Stimulated activated naive CD8-positive, alpha-beta T cell treated with anti-CD3 and anti-CD28 coated beads, Interleukin-15, amount 100 ng/mL, for 72 hours (primary cell): ENCODE measurements at regions not wholly inside any gene's neighbourhood (a gene's known extent, or its start where the extent isn't known, plus 50 kb on each side); places are given as distances from the start of the nearest gene placed in this dataset.

ENCODE experiments used
- ATAC-seq: fragments of 150-1000 bp; cut with Tn5 transposase; 2 replicates; pipeline ENCODE4 v1.10.0; 2021; ENCODE audit warnings: mild to moderate bottlenecking, moderate library complexity
- DNase-seq, 2 donors: peaks; one replicate each; pipeline ENCODE4 v3.0.0; 2021 to 2022
- H3K27ac Mint-ChIP-seq, 2 donors: one replicate each; pipeline ENCODE4 v1.8.0; 2022; ENCODE audit warnings: mild to moderate bottlenecking in 2 of 2, mixed read lengths in 2 of 2, moderate library complexity in 2 of 2
- H3K27me3 Mint-ChIP-seq: one replicate; pipeline ENCODE4 v1.8.0; 2022; ENCODE audit warnings: mixed read lengths
- H3K4me1 Mint-ChIP-seq: one replicate; pipeline ENCODE4 v1.8.0; 2022; ENCODE audit warnings: mild to moderate bottlenecking, mixed read lengths
- H3K4me3 Mint-ChIP-seq, 2 donors: one replicate each; pipeline ENCODE4 v1.8.0; 2022; ENCODE audit warnings: mild to moderate bottlenecking in 2 of 2, mixed read lengths in 2 of 2, moderate library complexity in 1 of 2
- H3K9me3 Mint-ChIP-seq, 2 donors: one replicate each; pipeline ENCODE4 v1.8.0; 2022; ENCODE audit warnings: mixed read lengths in 2 of 2

DNA sequence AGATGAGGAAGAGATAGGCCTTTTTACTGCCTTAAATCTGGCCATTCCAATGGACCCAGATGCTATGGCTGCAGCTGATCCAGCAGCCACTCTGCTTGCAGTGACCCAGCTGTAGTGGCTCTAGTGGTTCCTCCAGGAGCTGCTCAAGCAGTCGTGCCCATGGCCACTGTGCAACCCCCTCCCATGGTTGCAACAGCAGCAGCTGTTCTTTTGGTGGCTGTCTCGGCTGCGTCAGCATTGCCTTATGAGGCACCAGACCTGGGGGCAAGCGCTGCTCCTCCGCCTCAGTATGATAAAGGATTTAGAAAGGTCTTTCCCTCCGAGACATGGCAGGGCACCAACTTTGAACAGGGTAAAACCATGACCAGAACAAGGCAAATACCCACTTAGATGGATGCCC is 384.9 kb upstream of the DCC start:
- no peak for ATAC-seq
- no peaks in the 10 kb centered on the region for H3K27me3 Mint-ChIP-seq
- no peak overlapping the region for H3K4me3 Mint-ChIP-seq
- peaks cover 0 to 20% of the 10 kb centered on the region in 2 donors for H3K9me3 Mint-ChIP-seq
- no peak overlapping the region for H3K27ac Mint-ChIP-seq
- no peak for DNase-seq
- H3K4me1 Mint-ChIP-seq: no peaks in the 10 kb centered on the region

DNA sequence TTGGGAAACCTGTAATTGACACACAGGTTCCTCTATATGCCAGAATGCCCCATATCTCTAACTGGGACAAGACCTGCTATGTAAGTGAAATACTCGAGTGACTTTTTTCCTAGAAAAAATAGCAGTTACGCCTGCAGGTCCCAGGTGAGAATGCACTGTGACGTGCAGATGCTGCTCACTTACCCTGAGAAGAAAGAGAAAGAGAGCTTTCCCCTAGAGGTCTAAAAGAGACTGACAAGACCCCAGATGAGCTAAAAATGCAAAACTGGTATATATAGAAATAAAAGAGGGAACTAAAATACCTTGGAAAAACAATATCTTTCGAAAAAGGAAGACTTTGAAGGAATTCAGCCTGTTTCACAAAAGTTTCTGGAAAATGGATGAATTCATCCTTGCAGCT is 383.0 kb upstream of the DCC start:
- ATAC-seq (no peak), DNase-seq (no peak)
- no peak overlapping the region for H3K27ac Mint-ChIP-seq
- no peak overlapping the region for H3K4me3 Mint-ChIP-seq
- no peaks in the 10 kb centered on the region for H3K27me3 Mint-ChIP-seq
- no peaks in the 10 kb centered on the region for H3K4me1 Mint-ChIP-seq
- peaks cover 0 to 20% of the 10 kb centered on the region in 2 donors for H3K9me3 Mint-ChIP-seq

DNA sequence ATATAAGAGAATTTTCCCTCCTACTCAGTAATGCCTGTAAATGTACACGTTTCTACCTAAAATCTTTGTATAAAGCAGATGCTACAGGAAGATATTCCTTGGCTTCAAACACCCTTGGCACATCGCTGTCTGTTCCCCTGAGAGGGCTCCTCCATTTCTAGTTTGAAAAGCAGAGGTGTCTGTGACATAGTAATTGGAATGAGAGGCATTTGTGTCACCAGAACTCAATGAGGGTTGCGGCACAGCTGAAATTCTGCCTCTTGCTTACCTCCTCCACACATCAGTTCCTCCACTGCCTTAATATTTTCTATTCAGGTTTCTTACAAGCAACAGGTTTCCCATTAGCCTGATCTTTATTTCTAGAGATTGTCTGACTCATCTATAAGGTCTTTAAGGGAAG is 359.9 kb upstream of the DCC start:
- Mint-ChIP-seq H3K4me1 (no peaks in the 10 kb centered on the region), H3K4me3 (no peak overlapping the region)

DNA sequence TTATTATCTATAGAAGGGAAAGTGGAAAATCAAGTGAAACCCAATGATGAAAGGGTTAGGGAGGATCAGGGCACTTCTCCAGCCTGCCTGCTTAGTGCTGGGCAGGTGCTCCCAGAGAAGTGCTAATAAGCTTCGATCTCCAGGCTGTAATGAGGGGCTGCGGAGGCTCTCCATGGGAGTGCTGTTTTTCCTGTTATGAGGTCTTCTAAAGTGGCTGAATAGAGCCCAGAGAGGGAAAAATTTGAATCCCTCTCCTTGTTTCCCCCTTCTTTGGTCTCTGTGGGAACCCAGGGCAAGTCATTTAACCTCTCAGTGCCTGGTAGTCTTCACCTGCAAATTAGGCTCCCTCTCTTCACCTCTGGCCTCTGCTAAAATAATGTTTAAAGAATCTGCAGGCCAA is 351.7 kb upstream of the DCC start:
- DNase-seq (no peak), ATAC-seq (no peak)
- H3K9me3 Mint-ChIP-seq: peaks cover 0 to 9% of the 10 kb centered on the region in 2 donors
- no peak overlapping the region for H3K4me3 Mint-ChIP-seq
- no peaks in the 10 kb centered on the region for H3K4me1 Mint-ChIP-seq
- H3K27ac Mint-ChIP-seq: no peak overlapping the region
- no peaks in the 10 kb centered on the region for H3K27me3 Mint-ChIP-seq

More for the DNA sequence above, 359.9 kb upstream of the DCC start:
- ATAC-seq (no peak), DNase-seq (no peak)
- Mint-ChIP-seq H3K27ac (no peak overlapping the region), H3K9me3 (peaks cover 0 to 9% of the 10 kb centered on the region in 2 donors), H3K27me3 (no peaks in the 10 kb centered on the region)

DNA sequence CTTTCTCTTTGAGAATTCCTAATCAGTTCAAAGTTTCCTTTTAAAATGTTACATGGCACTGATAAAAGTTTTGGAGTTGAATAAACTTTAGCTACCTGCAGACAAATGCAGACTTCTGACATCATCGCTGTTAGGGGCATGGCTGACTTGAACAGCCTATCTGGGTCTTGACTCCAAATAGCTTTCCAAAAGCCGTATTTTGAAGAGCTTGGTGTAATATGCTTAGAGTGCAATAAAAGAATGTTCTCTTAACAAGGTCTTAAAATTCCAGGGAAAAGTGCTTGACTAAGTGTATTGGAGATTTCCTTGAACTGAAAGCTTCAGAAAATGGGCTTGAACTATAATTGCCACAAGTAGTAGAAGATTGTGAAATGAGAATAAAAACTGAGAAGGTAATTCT is 342.9 kb upstream of the DCC start:
- DNase-seq: no peak
- no peak for ATAC-seq
- no peaks in the 10 kb centered on the region for H3K9me3 Mint-ChIP-seq
- H3K27ac Mint-ChIP-seq: no peak overlapping the region
- no peak overlapping the region for H3K4me3 Mint-ChIP-seq
- no peaks in the 10 kb centered on the region for H3K4me1 Mint-ChIP-seq
- no peaks in the 10 kb centered on the region for H3K27me3 Mint-ChIP-seq

DNA sequence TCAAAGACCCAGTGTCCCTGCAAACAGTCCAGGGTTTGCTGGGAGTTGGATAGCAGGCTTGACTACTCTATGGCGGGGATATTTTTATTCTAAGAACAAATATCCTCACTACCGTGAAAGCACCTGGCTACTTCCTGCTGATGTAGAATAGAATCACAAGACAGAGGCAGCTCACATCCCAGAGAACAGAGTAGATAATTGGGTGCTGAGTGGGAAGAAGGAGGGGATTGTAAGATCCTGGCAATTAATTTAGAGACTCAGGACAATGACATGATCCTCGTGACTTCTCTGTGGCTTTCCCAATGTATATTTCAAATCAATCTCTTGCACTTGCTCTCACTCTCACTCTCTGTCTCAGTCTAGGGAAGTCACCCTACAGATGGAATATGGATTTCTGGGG is 341.9 kb upstream of the DCC start:
- Mint-ChIP-seq H3K9me3 (no peaks in the 10 kb centered on the region), H3K27me3 (no peaks in the 10 kb centered on the region), H3K4me1 (no peaks in the 10 kb centered on the region), H3K27ac (no peak overlapping the region), H3K4me3 (no peak overlapping the region)
- no peak for ATAC-seq
- no peak for DNase-seq

DNA sequence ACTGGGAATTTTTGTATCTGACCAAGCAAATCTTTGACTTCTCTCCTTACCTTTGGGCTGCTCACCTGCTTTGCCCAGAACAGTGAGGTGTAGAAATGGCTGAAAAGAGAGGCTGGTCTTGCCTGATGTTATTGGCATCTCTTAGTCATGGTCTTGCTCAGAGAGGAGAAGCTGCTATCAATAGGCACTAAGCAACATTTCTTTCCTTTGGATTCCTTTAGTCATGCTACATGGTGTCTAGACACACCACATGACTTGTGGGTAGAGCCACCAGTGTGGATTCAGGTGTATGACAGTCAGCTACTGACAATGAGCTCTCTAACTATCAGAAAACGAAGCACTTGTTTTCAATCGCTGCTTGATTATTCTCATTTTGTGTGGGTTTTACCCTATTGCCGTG is 341.3 kb upstream of the DCC start:
- no peak overlapping the region for H3K27ac Mint-ChIP-seq
- no peaks in the 10 kb centered on the region for H3K27me3 Mint-ChIP-seq
- H3K9me3 Mint-ChIP-seq: no peaks in the 10 kb centered on the region
- no peak for ATAC-seq
- DNase-seq: no peak
- H3K4me3 Mint-ChIP-seq: no peak overlapping the region
- no peaks in the 10 kb centered on the region for H3K4me1 Mint-ChIP-seq

DNA sequence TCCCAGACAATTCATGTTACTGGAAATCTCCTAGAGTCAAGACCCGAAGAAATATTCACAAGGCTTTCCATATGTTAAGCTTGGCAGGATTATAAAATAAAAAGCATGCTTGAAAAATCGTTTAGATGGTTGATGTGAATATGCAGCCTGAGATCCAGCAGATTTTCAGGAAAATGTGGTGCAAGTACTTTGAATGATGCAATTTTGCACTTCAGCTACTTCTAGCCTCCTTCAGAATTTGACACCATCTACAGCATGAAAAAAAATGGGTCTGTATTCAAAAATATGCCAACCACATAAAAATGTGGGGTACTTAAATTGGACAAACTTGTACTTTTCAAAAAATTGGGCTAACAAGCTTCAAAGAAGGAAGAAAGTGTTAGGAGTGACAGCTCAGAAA is 340.6 kb upstream of the DCC start:
- no peaks in the 10 kb centered on the region for H3K4me1 Mint-ChIP-seq
- ATAC-seq (no peak), DNase-seq (no peak)
- H3K9me3 Mint-ChIP-seq: no peaks in the 10 kb centered on the region
- no peaks in the 10 kb centered on the region for H3K27me3 Mint-ChIP-seq
- H3K4me3 Mint-ChIP-seq: no peak overlapping the region
- H3K27ac Mint-ChIP-seq: no peak overlapping the region

DNA sequence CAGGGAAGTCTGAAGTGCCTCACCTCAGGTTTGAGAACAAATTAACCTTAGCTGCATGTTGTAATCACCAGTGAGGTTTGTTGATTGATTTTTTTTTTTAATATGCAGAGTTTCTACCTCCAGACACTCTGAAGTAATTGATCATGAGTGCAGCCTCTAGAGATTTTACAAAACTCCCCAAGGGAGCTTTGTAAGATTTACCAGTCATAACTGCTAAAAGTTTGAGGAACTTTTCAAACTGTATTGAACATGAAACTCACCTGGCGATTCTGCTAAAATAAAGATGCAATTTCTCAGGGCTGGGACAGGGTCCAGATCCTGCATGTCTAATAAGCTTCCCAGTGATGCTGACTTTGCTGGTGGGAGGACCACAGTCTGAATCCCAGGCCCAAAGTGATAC is 339.6 kb upstream of the DCC start:
- DNase-seq: no peak
- Mint-ChIP-seq H3K27ac (no peak overlapping the region), H3K4me1 (no peaks in the 10 kb centered on the region), H3K9me3 (no peaks in the 10 kb centered on the region), H3K4me3 (no peak overlapping the region), H3K27me3 (no peaks in the 10 kb centered on the region)
- ATAC-seq: no peak

DNA sequence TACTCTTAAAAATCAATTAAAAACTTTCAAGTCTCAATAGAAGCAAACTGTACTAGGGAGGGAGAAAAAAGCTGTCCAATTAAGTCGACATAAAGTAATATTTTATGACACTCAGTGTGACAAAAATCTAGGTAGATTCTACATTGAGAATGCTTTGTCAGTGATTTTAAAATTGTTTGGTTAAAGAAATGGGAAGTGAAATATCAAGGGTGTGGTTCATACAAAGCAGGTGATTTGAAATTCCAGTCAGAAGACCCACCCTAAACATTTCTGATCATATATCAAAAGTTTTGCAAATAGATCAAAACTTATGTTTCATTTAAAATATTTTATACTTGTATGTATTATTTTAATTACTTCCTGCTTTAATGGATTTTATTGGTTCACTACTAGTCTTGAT is 338.9 kb upstream of the DCC start:
- DNase-seq (no peak), ATAC-seq (no peak)
- no peaks in the 10 kb centered on the region for H3K9me3 Mint-ChIP-seq
- no peaks in the 10 kb centered on the region for H3K4me1 Mint-ChIP-seq
- no peaks in the 10 kb centered on the region for H3K27me3 Mint-ChIP-seq
- no peak overlapping the region for H3K27ac Mint-ChIP-seq
- H3K4me3 Mint-ChIP-seq: no peak overlapping the region

DNA sequence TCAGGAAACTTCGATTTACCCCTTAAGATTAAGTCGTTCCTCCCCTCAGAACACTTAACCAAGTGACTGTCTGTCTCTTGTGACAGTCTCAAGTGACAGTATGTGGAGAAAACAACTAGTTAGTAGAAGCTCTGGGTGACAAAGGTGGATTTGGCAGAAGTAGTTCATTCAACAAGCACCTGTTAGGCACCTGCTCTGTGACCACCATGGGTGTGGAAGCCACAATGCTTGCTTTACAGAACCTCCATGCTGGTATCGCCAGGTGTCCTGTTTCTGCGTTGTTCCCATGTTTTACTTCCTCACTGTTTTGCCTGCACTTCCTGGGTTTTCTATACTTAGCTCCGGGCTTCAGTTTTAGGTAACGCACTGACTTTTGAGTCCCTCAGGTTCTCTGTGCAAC is 337.4 kb upstream of the DCC start:
- no peak for ATAC-seq
- Mint-ChIP-seq H3K27ac (no peak overlapping the region), H3K9me3 (peaks cover 0 to 7% of the 10 kb centered on the region in 2 donors), H3K4me1 (no peaks in the 10 kb centered on the region), H3K27me3 (no peaks in the 10 kb centered on the region), H3K4me3 (no peak overlapping the region)
- DNase-seq: no peak

DNA sequence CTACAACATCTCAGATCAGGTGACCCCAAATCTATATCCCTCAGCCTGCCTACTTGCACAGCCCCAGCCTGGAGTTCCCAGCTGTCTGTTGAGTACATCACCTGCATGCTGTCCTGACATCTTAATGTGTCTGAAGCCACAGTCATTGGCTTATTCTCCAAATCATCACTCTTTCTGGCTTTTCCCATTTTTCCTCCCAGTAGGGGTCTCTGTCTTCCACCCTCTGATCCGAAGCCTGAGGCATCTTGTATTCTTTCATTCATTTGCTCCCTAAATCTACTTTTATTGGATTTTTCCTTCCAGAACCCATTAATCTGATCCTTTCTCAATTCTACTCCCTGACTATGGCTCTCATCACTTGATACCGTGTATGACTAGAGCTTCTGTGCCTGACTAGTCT is 332.9 kb upstream of the DCC start:
- no peak for ATAC-seq
- Mint-ChIP-seq H3K4me1 (no peaks in the 10 kb centered on the region), H3K9me3 (peaks cover 6 to 7% of the 10 kb centered on the region in 2 donors), H3K4me3 (no peak overlapping the region), H3K27me3 (no peaks in the 10 kb centered on the region), H3K27ac (no peak overlapping the region)
- DNase-seq: no peak

DNA sequence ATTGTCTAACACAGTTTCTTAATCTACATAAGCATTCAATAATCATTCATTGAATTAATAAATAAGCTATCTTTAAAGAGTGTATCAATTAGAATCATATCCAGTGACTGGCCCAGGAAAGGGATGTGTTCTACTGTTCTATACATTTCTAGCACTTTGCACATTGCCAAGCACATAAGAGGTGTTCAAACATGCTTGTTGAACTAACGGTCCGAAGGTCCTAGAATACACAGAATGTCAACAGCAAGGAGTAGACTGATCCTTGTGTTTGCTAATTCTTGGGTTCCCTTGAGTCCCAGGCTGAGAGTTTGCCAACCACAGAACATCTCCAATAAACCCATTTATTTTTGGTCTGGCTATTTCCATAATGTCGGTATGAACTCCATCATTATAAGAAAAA is 331.7 kb upstream of the DCC start:
- ATAC-seq (no peak), DNase-seq (no peak)
- no peaks in the 10 kb centered on the region for H3K27me3 Mint-ChIP-seq
- no peaks in the 10 kb centered on the region for H3K4me1 Mint-ChIP-seq
- H3K4me3 Mint-ChIP-seq: no peak overlapping the region
- H3K9me3 Mint-ChIP-seq: peaks cover 6 to 7% of the 10 kb centered on the region in 2 donors
- no peak overlapping the region for H3K27ac Mint-ChIP-seq

DNA sequence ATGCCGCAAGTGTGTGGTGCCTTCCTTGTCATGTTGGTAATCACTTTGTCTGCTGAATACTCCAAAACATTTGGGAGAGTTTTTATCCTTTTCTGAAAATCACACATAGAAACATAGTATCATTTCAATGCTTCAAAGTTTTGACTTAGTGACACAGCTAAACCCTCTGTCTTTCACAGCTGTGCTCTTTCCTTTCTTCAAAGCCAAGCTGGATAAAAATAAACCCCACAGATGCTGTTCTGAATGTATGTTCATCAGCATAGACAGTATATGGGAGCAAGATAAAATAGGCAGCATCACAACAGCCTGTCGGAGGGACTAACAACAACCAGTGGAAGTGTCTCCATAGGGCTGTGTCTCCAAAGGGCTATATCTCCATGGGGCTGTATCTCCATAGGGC is 331.3 kb upstream of the DCC start:
- no peak overlapping the region for H3K4me3 Mint-ChIP-seq
- H3K9me3 Mint-ChIP-seq: peaks cover 6 to 7% of the 10 kb centered on the region in 2 donors
- no peak for ATAC-seq
- DNase-seq: no peak
- H3K27me3 Mint-ChIP-seq: no peaks in the 10 kb centered on the region
- no peaks in the 10 kb centered on the region for H3K4me1 Mint-ChIP-seq
- H3K27ac Mint-ChIP-seq: no peak overlapping the region

DNA sequence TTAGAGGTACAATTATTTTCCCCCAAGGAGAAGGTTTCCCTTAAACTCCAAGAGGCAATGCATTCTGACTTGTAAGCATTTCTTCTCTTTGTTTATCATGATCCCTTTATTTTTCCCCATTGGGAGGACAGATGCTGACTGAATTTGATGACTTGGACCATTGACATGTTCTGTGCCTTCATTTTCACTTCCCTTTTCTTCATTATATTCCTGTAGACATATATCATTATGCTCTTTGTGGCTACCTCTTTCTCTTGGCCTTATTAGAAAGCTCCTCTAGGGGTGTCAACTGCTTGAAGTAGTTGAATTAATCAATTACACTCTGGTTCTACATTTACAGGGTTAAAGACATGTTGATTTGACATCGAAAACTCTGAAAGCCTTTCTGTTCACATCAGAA is 330.0 kb upstream of the DCC start:
- peaks cover 6 to 7% of the 10 kb centered on the region in 2 donors for H3K9me3 Mint-ChIP-seq
- no peak overlapping the region for H3K4me3 Mint-ChIP-seq
- no peaks in the 10 kb centered on the region for H3K27me3 Mint-ChIP-seq
- ATAC-seq (no peak), DNase-seq (no peak)
- no peaks in the 10 kb centered on the region for H3K4me1 Mint-ChIP-seq
- H3K27ac Mint-ChIP-seq: no peak overlapping the region

DNA sequence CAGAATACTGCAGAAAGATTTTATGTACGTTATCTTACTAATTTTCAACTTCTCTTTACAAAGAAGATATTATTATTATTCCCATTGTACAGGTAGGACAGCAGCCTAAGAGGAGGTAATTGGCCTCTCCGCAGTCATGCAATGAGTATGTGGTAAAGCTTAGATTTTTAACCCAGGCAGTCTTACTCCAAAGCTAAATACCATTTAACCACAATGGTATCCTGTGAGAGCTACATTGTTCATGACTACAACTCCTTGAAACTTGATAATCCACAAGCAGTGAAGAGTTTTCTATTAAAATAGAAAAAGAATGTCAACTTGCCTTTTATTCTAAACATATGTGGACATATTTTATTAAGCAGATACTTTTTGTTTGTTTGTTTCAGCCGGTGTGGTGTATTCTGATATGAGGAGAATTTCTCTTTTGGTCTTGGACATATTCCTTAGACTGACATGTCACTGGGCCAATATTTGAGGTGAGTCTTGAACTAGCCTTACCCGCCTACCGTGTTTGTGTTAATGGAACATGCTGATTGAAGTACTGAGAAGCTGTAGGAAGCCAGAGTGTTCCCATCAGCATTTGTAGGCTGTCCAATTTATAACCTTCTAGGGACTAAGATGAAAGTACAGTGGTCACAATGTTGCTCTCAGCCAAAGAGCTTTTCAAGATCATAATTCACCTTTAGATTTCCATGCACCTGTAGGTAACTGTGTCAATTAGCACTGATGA is 293.9 kb upstream of the DCC start:
- Mint-ChIP-seq H3K4me1 (no peaks in the 10 kb centered on the region), H3K27ac (no peak overlapping the region), H3K4me3 (no peak overlapping the region), H3K27me3 (no peaks in the 10 kb centered on the region), H3K9me3 (peaks cover 5 to 6% of the 10 kb centered on the region in 2 donors)
- no peak for ATAC-seq
- DNase-seq: no peak

DNA sequence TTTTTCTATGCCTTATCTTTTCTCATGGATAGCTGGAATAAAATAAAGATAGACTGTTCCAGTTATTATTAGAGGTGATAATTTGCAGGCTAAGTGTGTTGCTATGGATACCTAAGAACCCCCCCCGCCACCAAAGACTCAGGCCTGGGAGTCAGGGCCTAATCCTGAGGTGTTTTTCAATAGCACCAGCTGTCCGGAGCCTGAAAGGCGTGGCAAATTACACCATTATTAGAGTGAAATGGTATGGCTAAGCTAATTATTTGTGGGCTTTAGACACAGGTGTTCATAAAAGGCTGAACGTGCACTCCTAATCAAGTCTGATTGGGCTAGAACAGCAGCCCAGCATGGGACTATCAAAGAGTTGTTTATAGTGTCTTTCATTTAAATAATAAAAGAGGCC is 293.2 kb upstream of the DCC start:
- no peaks in the 10 kb centered on the region for H3K4me1 Mint-ChIP-seq
- no peaks in the 10 kb centered on the region for H3K27me3 Mint-ChIP-seq
- ATAC-seq: no peak
- no peak overlapping the region for H3K27ac Mint-ChIP-seq
- H3K9me3 Mint-ChIP-seq: no peaks in the 10 kb centered on the region
- DNase-seq: no peak
- no peak overlapping the region for H3K4me3 Mint-ChIP-seq
